ENCODE measurements at regions not wholly inside any gene's neighbourhood (a gene's known extent, or its start where the extent isn't known, plus 50 kb on each side); places are given as distances from the start of the nearest gene placed in this dataset.
"Not testable (repeated sequence)": the region's sequence is repeated elsewhere in the genome, so short reads cannot be mapped to it uniquely, and the experiment has no call there.

DNA sequence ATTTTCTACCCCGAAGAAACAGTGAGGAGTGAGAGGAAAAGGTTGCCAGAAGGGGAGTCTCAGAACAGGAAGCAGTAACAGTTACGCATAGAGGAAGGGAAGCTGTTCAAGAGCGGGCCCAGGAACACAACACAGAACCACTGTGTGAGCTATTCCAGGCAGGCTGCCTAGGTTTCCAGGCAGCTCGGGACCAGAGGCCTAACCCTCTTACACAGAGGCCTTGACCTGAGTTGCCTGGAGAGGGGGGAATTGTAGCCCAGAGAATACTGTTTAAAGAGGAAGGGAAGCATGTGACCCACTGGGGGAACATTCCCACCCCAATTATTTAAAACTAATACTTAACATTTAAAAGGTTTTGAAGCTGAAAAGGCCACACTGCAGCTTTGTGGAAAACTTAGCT lies 93.3 kb upstream of the ZNF98 start:
- CTCF ChIA-PET = no interaction called here
- ATAC-seq (no peak), DNase-seq (no peak)
- no peaks in the 10 kb centered on the region for H3K4me1 Mint-ChIP-seq
- H3K4me3 Mint-ChIP-seq = no peak overlapping the region
- peaks cover 4% of the 10 kb centered on the region for H3K36me3 Mint-ChIP-seq (ENCODE audit: low read depth)
- H3K27me3 Mint-ChIP-seq = no peaks in the 10 kb centered on the region
- intact Hi-C loops (cut with DNase I, micrococcal nuclease) = no loop called here
- H3K9me3 Mint-ChIP-seq (ENCODE audit: low read depth) = peaks cover 37% of the 10 kb centered on the region
- POLR2A ChIA-PET = no interaction called here
- H3K27ac Mint-ChIP-seq = no peak overlapping the region

- no peak for DNase-seq
- ChIA-PET CTCF (no interaction called here), POLR2A (no interaction called here)
- peaks cover 43% of the 10 kb centered on the region for H3K9me3 Mint-ChIP-seq (ENCODE audit: low read depth)
- H3K36me3 Mint-ChIP-seq (ENCODE audit: low read depth) = no peaks in the 10 kb centered on the region
- H3K27me3 Mint-ChIP-seq = no peaks in the 10 kb centered on the region
- intact Hi-C loops (cut with DNase I, micrococcal nuclease) = no loop called here
- no peak overlapping the region for H3K27ac Mint-ChIP-seq
- no peak overlapping the region for H3K4me3 Mint-ChIP-seq
- ATAC-seq = no peak
- no peaks in the 10 kb centered on the region for H3K4me1 Mint-ChIP-seq
Measured at GRCh38 chr19:22503524-22503923, 81.4 kb upstream of the ZNF98 start.

- DNase-seq = no peak
- ATAC-seq = no peak
- intact Hi-C loops (cut with DNase I, micrococcal nuclease) = no loop called here
- Mint-ChIP-seq H3K36me3 (ENCODE audit: low read depth) (no peaks in the 10 kb centered on the region), H3K4me1 (no peaks in the 10 kb centered on the region), H3K27me3 (no peaks in the 10 kb centered on the region), H3K27ac (no peak overlapping the region), H3K4me3 (no peak overlapping the region), H3K9me3 (ENCODE audit: low read depth) (peaks cover 48% of the 10 kb centered on the region)
- ChIA-PET POLR2A (no interaction called here), CTCF (no interaction called here)
Measured at GRCh38 chr19:22502766-22503165, 80.6 kb upstream of the ZNF98 start.

DNA sequence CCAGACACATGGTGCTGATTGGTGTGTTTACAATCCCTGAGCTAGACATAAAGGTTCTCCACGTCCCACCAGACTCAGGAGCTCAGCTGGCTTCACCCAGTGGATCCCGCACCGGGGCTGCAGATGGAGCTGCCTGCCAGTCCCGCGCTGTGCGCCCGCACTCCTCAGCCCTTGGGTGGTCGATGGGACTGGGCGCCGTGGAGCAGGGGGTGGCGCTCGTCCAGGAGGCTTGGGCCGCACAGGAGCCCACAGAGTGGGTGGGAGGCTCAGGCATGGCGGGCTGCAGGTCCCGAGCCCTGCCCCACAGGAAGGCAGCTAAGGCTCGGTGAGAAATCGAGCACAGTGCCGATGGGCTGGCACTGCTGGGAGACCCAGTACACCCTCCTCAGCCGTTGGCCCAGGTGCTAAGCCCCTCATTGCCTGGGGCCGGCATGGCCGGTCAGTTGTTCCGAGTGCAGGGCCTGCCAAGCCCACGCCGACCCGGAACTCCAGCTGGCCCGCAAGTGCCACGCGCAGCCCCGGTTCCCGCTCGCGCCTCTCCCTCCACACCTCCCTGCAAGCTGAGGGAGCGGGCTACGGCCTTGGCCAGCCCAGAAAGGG lies 76.8 kb upstream of the ZNF98 start:
- H3K27ac Mint-ChIP-seq; H3K36me3 Mint-ChIP-seq (ENCODE audit: low read depth); CTCF ChIA-PET; H3K27me3 Mint-ChIP-seq; DNase-seq; H3K4me3 Mint-ChIP-seq; H3K4me1 Mint-ChIP-seq; intact Hi-C loops (cut with DNase I, micrococcal nuclease); POLR2A ChIA-PET; ATAC-seq: not testable (repeated sequence)
- peaks cover 52% of the 10 kb centered on the region for H3K9me3 Mint-ChIP-seq (ENCODE audit: low read depth)

DNA sequence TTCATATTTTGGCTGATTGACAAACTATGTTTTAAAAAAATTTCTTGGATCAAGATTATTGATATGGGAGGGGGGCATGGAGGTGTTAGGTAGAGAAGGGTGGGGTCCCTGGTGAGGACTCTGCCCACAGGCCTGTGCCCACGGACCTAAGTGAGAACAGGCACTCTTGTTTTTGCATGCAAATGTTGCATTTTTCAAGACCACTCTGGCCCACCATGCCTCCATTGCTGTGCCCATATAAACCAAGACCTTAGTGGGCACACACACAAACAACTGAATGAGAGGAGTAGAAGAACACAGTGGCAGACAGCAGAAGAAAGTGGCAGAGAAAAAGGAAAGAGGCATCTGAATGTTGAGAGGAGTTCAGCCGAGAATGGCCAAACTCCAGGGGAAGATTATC lies 69.6 kb upstream of the ZNF98 start:
- H3K27me3 Mint-ChIP-seq = no peaks in the 10 kb centered on the region
- ATAC-seq (no peak), DNase-seq (no peak)
- no peaks in the 10 kb centered on the region for H3K4me1 Mint-ChIP-seq
- POLR2A ChIA-PET = no interaction called here
- H3K4me3 Mint-ChIP-seq = no peak overlapping the region
- H3K36me3 Mint-ChIP-seq (ENCODE audit: low read depth) = no peaks in the 10 kb centered on the region
- H3K27ac Mint-ChIP-seq = no peak overlapping the region
- CTCF ChIA-PET = no interaction called here
- intact Hi-C loops (cut with DNase I, micrococcal nuclease) = no loop called here
- peaks cover 49% of the 10 kb centered on the region for H3K9me3 Mint-ChIP-seq (ENCODE audit: low read depth)

GRCh38 chr19:22483514-22483913 lies 61.4 kb upstream of the ZNF98 start:
- H3K4me3 Mint-ChIP-seq; intact Hi-C loops (cut with DNase I, micrococcal nuclease); H3K4me1 Mint-ChIP-seq; ATAC-seq; DNase-seq; POLR2A ChIA-PET; H3K27me3 Mint-ChIP-seq; H3K36me3 Mint-ChIP-seq (ENCODE audit: low read depth); CTCF ChIA-PET; H3K27ac Mint-ChIP-seq: not testable (repeated sequence)
- peaks cover 41% of the 10 kb centered on the region for H3K9me3 Mint-ChIP-seq (ENCODE audit: low read depth)

DNA sequence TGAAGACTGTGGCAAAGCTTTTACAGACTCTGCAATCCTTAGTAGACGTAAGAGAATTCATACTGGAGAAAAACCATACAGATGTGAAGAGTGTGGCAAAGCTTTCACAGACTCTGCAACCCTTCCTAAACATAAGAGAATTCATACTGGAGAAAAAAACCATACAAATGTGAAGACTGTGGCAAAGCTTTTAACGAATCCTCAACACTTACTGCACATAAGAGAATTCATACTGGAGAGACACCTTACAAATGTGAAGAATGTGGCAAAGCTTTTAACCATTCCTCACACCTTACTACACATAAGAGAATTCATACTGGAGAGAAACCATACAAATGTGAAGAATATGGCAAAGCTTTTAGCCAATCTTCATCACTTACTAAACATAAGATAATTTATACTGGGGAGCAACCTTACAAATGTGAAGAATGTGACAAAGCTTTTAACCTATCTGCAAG lies 50.1 kb upstream of the ZNF98 start:
- Mint-ChIP-seq H3K9me3 (ENCODE audit: low read depth) (peaks cover 39% of the 10 kb centered on the region), H3K4me1 (no peaks in the 10 kb centered on the region), H3K27me3 (no peaks in the 10 kb centered on the region), H3K4me3 (no peak overlapping the region), H3K36me3 (ENCODE audit: low read depth) (peaks cover 21% of the 10 kb centered on the region), H3K27ac (no peak overlapping the region)
- CTCF ChIA-PET = no interaction called here
- POLR2A ChIA-PET = no interaction called here
- ATAC-seq (no peak), DNase-seq (no peak)
- intact Hi-C loops (cut with DNase I, micrococcal nuclease) = no loop called here
